Transverse colon (tissue), 4 donors: ENCODE measurements at regions not wholly inside any gene's neighbourhood (a gene's known extent, or its start where the extent isn't known, plus 50 kb on each side); places are given as distances from the start of the nearest gene placed in this dataset.

Experiments
- DNase-seq: peaks from one replicate; pipeline ENCODE4 v3.0.0-alpha.2; 2019
- H3K27ac ChIP-seq, 4 donors: fragments of 200-600 bp; sonication (generic); 2 replicates each; pipeline ENCODE4 v1.5.1; 2016 to 2018; ENCODE audit warnings: inconsistent platforms in 4 of 4
- H3K27me3 ChIP-seq: fragments of 200-600 bp; sonication (generic); 2 replicates; pipeline ENCODE4 v1.5.1; 2017; ENCODE audit warnings: inconsistent platforms
- H3K36me3 ChIP-seq, 4 donors: fragments of 200-600 bp; sonication (generic); 2 replicates each; pipeline ENCODE4 v1.5.1; 2017 to 2019; ENCODE audit warnings: inconsistent platforms in 4 of 4
- H3K4me1 ChIP-seq, 4 donors: fragments of 200-600 bp; sonication (generic); 2 replicates each; pipeline ENCODE4 v1.5.1; 2017 to 2020; ENCODE audit warnings: inconsistent platforms in 4 of 4
- H3K4me3 ChIP-seq, 4 donors: fragments of 200-600 bp; sonication (generic); 1 replicate in 1 of 4; 2 replicates in 3 of 4; pipeline versions ENCODE4 v1.5.1 to v1.6.1; 2017 to 2019; ENCODE audit warnings: inconsistent platforms in 4 of 4
- H3K9me3 ChIP-seq, 2 donors: fragments of 200-600 bp; sonication (generic); 2 replicates each; pipeline ENCODE4 v1.5.1; 2017 to 2019; ENCODE audit warnings: inconsistent platforms in 2 of 2
- EP300 ChIP-seq: sonication (generic); formaldehyde crosslinking; IDR thresholded peaks from one replicate; pipeline ENCODE4 v1.6.1; 2017; ENCODE audit warnings: antibody characterized with exemption, low read depth
- POLR2A ChIP-seq: fragments of 450-650 bp; IDR thresholded peaks from one replicate; pipeline ENCODE4 v1.6.1; 2016; ENCODE audit warnings: antibody characterized with exemption, mild to moderate bottlenecking, moderate library complexity
- POLR2AphosphoS5 ChIP-seq, 3 donors: sonication (generic); formaldehyde crosslinking; IDR thresholded peaks; one replicate each; pipeline ENCODE4 v1.6.1; 2016; ENCODE audit warnings: antibody characterized with exemption in 3 of 3
- WGBS, 2 donors: methylation state at CpG; one replicate each; pipeline ENCODE4 v1.1.5; 2018; ENCODE audit warnings: low coverage in 1 of 2; 5-methylcytosine and 5-hydroxymethylcytosine counted together
- in situ Hi-C, 4 donors: fragments of 200-750 bp; cut with MboI; loops; one replicate each; pipeline versions ENCODE4 v1.15.0 to v1.15.1; 2017; ENCODE audit warnings: low sequenced_read_pairs in 3 of 4, low pct_ligation_motif_present in 1 of 4, low pct_unique_long_range_greater_than_20kb in 1 of 4
- intact Hi-C: fragments of 100-400 bp; cut with DNase I; formaldehyde crosslinking; loops from one replicate; pipeline ENCODE4 v1.15.1; 2023; ENCODE audit warnings: low total_unique reads
- TF ChIP-seq, protein P1 (sequence below), 5 experiments: fragments of 200-600 bp in 3 of 5; fragments of 450-650 bp in 2 of 5; sonication (generic) in 3 of 5; IDR thresholded peaks; 1 replicate in 2 of 5; 2 replicates in 3 of 5; pipeline ENCODE4 v1.5.1; 2016 to 2017; ENCODE audit warnings: antibody characterized with exemption in 5 of 5, inconsistent platforms in 3 of 5, mild to moderate bottlenecking in 2 of 5, moderate library complexity in 1 of 5

DNA sequence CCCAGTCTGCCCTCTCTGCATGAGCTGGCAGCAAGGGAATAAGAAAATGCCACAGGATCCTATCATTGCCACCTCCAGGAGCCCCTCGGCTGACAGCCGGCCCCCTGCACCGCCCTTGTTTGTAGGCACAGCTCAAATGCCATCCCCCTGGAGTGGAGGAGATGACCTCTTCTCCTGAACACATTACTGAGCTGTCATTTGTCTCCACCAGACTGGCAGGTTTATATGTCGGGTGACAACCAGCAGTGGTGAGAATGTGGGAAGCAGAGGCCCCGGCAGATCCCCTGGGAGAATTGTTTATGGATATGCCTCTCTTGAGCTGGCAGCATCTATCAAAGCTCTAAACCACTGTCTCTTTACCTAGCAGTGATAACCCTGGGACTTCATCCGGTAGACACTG, 135.4 kb upstream of the FMN2 start:
- Histone ChIP-seq H3K4me3 (no peak overlapping the region), H3K27ac (no peak overlapping the region), H3K27me3 (peaks cover 5% of the 10 kb centered on the region), H3K36me3 (no peaks in the 10 kb centered on the region), H3K4me1 (peaks cover 0 to 5% (median 0%) of the 10 kb centered on the region in 4 donors), H3K9me3 (no peaks in the 10 kb centered on the region)
- intact Hi-C loops = no loop called here
- 51 to 80% methylated on average over 3 to 6 of the region's 6 CpGs for WGBS, 2 donors
- TF ChIP-seq, protein P1, sequence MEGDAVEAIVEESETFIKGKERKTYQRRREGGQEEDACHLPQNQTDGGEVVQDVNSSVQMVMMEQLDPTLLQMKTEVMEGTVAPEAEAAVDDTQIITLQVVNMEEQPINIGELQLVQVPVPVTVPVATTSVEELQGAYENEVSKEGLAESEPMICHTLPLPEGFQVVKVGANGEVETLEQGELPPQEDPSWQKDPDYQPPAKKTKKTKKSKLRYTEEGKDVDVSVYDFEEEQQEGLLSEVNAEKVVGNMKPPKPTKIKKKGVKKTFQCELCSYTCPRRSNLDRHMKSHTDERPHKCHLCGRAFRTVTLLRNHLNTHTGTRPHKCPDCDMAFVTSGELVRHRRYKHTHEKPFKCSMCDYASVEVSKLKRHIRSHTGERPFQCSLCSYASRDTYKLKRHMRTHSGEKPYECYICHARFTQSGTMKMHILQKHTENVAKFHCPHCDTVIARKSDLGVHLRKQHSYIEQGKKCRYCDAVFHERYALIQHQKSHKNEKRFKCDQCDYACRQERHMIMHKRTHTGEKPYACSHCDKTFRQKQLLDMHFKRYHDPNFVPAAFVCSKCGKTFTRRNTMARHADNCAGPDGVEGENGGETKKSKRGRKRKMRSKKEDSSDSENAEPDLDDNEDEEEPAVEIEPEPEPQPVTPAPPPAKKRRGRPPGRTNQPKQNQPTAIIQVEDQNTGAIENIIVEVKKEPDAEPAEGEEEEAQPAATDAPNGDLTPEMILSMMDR (IDR thresholded peaks at IDR 0.05) = no peak
- TF ChIP-seq POLR2AphosphoS5 (IDR thresholded peaks at IDR 0.05) = no peak
- TF ChIP-seq POLR2A = no peak
- no peak for TF ChIP-seq EP300
- DNase-seq = no peak
- in situ Hi-C loops = no loop called here

DNA sequence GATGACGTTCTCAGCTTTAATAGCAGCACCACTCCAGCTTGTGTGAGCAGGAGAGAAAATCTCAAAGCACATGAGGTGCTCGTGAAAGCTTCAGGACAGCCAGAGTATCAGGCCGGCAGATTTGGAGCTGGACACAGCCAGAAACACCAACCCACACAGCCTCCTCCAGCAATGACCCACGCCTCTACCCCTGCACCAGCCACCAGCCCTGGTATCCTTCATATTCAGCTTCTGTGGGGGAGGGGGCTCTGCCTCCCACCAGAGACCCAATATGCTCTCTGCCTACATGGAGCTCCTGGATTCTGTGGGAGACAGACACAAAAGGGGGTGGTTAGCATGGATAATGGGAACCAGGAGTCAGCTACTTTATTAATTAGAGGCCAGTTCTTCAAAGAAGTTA, 133.6 kb upstream of the FMN2 start:
- H3K36me3 ChIP-seq = no peaks in the 10 kb centered on the region
- TF ChIP-seq EP300 (no peak), POLR2AphosphoS5 (IDR thresholded peaks at IDR 0.05) (no peak), POLR2A (no peak)
- TF ChIP-seq, protein P1 (IDR thresholded peaks at IDR 0.05) = no peak
- no peaks in the 10 kb centered on the region for H3K4me1 ChIP-seq
- no peaks in the 10 kb centered on the region for H3K9me3 ChIP-seq
- no peak for DNase-seq
- WGBS, 2 donors = 36 to 58% methylated on average over 3 to 4 of the region's 4 CpGs
- in situ Hi-C loops = no loop called here
- intact Hi-C loops = no loop called here
- H3K4me3 ChIP-seq = no peak overlapping the region
- H3K27ac ChIP-seq = no peak overlapping the region
- peaks cover 5% of the 10 kb centered on the region for H3K27me3 ChIP-seq

DNA sequence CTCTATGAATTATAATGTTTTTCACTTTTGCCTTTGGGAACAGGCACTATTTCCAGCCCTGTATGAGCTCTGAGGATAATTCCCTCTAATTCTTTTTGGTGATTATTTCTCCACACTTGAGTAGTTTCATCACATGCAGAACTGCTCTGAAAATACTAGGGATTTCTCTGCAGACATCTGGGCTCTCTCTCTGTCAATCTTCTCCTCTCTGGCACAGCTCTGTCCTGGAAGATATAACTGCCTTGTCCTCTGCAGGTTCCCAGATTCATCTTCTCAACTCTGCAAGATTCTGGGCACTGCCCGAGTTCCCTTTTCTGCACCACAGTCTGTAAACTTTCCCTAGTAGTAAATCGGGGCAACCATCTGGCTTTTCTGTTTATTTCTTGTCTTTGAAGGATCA, 131.3 kb upstream of the FMN2 start:
- in situ Hi-C loops = no loop called here
- Histone ChIP-seq H3K36me3 (no peaks in the 10 kb centered on the region), H3K27me3 (peaks cover 5% of the 10 kb centered on the region), H3K4me1 (no peaks in the 10 kb centered on the region), H3K9me3 (no peaks in the 10 kb centered on the region), H3K27ac (no peak overlapping the region), H3K4me3 (no peak overlapping the region)
- no peak for DNase-seq
- WGBS, 2 donors = 35 to 39% methylated on average over 2 of the region's 2 CpGs
- intact Hi-C loops = no loop called here
- TF ChIP-seq EP300 = no peak
- TF ChIP-seq, protein P1 (IDR thresholded peaks at IDR 0.05) = no peak
- no peak for TF ChIP-seq POLR2A
- TF ChIP-seq POLR2AphosphoS5 (IDR thresholded peaks at IDR 0.05) = no peak

DNA sequence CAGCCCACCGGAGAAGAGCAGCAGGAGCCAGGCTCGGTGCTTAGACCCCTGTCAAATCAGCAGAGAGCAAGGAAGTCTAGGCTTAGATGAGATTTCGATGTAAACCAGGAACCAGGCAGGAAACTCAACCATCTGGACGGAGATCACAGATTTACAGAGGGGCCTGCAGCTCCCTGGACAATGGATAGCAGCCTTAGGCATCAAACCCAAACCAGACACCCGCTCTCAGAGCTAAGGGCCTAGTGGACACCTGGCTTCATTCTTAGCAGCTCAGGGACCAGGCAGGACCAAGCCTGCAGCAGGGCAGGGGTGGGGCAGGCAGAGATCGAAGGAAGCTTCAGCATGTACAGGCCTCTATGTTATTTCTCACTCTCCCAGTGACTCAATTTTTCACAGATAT, 127.8 kb upstream of the FMN2 start:
- TF ChIP-seq EP300 (no peak), POLR2AphosphoS5 (IDR thresholded peaks at IDR 0.05) (no peak), POLR2A (no peak)
- TF ChIP-seq, protein P1 (IDR thresholded peaks at IDR 0.05) = no peak
- H3K27me3 ChIP-seq = no peaks in the 10 kb centered on the region
- no peaks in the 10 kb centered on the region for H3K9me3 ChIP-seq
- no peak overlapping the region for H3K27ac ChIP-seq
- no peak for DNase-seq
- intact Hi-C loops (no loop called here), in situ Hi-C loops (no loop called here)
- no peak overlapping the region for H3K4me3 ChIP-seq
- 69% methylated on average over 6 of the region's 6 CpGs; no CpG with 5 or more reads in 1 of the 2 donors for WGBS, 2 donors
- H3K36me3 ChIP-seq = no peaks in the 10 kb centered on the region
- H3K4me1 ChIP-seq = no peaks in the 10 kb centered on the region
